NCI-H446 (cell line): ENCODE measurements at regions not wholly inside any gene's neighbourhood (a gene's known extent, or its start where the extent isn't known, plus 50 kb on each side); places are given as distances from the start of the nearest gene placed in this dataset.
"Not testable (repeated sequence)": the region's sequence is repeated elsewhere in the genome, so short reads cannot be mapped to it uniquely, and the experiment has no call there.

Source experiments
- DNase-seq, 2 experiments: peaks; one replicate each; lab custom pipeline; 2025; lab: John Stamatoyannopoulos, UW

DNA sequence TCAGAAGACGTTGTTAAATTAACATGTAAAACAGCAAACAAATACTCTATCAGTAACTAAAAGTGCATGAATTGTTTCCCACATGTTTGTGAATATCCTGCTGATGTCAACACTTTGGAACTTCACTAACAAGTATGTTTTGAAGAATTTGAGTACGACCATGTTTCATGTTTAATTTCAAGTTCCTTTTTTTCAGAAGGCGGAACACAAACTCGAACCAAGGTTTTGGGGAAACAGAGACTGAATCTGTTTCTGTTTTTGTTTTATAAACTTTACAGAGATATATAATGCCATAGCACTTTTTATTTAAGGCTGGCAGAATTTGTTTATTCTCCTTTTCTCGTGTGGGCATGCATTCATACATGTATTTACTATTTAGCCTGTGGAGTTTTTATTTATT lies 509.3 kb upstream of the CITED2 start:
- no peak for DNase-seq

DNA sequence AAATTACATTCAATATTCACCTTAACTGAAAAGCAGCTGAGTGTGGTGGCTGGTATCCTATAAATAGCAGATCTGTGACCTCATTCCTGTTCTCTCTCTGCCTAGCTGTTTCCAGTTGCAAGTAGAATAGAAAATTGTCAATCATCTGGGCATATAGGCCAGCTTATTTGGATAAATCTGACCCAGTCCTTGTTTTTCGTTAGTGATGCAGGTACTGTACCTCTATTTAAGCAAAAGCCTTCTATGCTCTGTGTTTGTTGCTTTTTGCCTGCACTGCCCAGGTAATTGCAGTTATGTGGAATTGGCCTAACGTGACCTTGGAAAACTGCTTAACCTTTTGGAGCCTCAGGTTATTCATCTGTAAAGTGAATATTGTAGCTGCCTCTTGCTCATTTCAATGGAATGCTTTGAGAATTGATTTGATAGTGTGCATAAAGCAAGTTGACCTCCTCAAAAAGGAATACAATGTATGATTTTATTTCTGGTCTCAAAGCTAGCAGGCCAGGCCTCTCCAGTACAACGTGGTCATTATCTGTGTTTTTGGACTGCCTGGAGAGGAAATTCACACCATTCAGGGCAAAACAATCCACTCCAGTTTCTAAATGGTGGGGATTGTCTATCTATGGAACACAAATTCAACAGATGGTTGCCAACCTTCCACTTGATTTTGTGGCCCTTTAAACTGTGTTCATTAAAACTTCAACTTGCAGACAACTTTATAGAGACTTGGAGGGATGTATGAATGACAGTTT lies 508.7 kb upstream of the CITED2 start:
- no peak for DNase-seq

DNA sequence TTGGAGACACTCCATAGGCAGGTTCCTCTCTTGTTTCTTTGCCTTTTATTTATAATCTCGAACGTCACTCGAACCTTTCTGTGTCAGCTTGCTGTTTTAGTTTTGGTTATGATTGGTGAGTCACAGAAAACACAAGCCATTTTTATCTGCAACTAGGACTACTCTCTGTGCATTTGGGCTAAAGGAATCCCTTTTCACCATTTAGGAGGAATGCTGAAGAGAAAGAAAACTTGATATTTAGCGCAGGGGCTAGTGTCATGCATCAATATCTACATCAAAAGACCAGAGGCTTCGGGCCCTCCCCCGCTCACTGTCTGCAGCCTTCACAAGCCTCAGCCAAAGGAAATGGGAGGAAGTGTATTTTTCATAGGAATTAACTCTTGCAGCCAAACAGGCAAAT lies 507.8 kb upstream of the CITED2 start:
- DNase-seq: no peak

DNA sequence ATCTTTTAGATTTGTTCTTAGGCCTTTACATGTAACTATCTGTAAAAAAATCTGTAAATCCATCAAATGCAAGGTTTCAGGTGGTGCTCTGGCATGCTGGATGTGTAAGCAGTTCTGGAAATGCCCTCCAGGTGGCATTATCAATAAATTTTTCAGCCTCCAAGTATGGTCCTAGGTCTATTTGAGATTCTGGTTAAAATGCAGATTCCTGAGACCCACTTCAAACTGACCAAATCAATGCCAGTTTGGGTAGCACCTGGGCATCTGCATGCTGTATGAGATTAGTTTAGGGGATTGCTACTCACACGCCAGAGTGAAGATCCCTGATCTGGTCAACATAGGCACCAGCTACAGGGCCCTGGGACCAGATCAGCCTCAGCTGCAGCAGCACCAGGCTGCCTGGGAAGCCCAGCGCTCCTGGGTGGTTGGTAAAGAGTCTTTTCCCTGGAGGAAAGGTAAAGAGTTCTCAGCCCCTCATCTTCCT lies 507.3 kb upstream of the CITED2 start:
- peak; percentile 2 to 39 for DNase-seq

DNA sequence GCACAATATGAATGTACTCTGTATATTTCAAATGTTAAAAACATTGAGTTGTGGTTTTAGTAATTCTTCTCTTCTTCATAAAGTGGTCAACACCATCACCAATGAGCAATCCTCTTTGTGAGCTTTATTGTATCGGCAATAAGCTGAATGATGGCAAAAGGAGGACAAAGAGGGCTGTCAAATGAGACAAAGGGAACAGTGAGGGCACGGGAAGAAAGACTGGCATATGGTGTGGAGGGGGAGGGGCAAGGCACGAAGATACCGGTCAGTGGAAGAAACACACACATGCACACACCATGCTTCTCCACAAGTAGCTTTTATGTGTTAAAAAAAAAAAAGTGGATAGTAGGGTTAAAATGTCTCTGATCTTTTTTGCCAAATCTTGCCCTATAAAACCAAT lies 506.8 kb upstream of the CITED2 start:
- no peak for DNase-seq

DNA sequence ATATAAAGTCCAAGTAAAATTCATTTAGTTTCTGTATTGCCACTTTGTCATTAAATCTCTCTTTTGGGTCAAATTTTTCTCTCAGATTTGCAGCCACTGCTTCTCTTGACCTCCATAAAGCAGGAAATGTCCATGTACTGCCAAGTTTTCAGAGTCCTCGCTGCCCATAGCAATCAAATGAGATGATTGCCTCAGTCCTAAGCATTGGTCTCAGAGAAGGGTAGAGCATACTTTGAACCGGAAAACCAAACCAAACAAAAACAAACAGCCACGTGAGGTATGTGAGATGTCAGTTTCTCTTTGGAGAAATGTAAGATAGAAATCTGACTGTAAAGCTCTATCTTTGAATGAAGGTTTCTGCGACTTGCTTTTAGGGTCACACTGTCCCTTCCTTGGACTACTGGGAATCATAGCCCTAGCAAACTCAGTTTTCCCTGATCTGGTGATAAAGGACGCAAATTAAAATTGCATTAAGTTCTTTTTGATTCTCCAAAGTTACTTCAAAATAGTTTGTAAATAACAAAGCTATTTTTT lies 505.4 kb upstream of the CITED2 start:
- no peak for DNase-seq

DNA sequence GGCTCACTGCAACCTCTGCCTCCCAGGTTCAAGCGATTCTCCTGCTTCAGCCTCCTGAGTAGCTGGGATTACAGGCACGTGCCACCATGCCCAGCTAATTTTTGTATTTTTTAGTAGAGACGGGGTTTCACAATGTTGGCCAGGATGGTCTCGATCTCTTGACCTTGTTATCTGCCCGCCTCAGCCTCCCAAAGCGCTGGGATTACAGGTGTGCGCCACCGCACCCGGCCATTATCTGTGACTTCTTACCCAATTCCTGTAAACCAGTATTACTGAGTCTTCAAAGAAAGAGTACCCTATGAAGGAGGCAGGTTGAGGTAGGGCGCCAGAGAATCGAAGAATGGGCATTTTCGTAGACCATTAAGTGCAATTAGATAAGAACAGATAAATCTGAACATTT lies 504.8 kb upstream of the CITED2 start:
- DNase-seq: not testable (repeated sequence)

DNA sequence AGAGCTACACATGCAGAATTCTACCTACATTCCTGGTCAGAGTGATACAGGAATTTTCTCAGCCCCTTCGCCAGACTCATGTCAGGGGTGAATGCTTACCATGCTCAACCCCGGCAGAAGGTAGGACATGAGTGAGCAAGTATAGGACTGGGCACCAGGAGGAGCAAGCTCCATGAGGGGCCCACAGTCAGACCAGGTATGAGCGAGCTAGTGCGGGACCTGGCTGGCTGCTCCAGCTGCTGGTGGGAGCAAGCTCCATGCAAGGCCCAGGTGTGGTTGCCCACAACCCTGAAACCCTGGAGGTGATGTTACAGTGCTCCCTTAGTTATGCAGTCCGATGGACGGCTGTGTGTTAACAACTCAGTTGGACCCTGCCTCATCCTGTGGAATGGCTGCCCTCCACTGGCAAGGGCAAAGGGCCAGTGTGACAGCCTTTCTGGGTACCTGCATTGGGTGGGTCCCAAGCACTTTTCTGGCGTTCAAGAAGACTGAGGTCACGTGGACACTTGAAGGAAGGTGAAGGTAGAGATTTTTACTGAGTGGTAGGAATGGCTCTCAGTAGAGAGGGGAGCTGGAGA lies 503.5 kb upstream of the CITED2 start:
- no peak for DNase-seq

DNA sequence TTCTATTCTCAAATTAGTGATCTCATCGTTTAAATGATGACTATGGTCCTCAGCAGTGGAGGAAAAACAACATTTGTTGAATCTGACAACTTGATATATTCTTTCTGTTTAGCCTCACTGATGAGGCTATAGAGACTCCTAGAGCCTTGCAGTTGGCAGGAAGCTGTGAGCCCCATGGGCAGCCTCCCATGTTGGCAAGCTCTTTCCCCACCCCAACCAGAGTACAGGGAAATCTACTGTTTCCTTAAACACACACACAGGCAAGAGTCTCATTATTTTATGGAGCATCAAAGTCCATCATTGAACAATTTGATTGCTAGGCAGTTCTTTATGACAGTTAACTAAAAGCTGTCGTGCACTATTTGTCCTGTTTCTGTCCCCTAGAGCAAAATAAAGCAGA lies 498.2 kb upstream of the CITED2 start:
- DNase-seq: peak in 1 of 2 experiments; percentile 13

DNA sequence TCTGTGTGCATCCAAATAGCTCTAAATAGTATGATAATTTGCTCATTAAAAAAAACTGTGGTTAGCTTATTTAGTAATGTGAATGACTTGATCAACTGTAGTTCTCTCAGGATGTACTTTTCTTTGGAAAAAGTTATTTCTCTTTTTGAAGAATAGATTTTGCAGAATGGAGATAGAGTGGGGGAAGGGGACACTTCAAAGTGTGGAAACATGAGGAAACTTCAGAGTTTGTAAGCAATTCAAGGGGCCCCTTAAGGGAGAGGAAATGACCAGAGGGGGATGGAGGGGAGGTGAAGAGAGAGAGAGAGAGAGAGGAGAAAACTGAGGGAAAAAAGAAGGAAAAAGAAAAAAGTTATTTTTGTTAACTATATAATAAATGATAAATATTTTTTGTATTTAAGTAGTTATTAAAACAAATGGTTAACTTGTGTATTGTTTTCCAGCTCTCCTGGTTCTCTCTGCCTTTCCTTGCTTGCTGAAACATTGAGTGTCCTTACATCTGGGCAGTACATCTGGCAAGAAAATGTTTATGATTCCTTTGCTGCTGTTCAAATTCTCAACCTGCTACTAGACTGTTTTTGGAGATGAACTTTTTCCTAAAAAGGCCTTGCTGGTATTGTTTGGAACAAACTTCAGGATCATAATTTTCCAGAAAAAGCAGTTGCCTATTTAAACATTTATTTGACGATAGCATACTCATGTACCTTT lies 497.5 kb upstream of the CITED2 start:
- no peak for DNase-seq

DNA sequence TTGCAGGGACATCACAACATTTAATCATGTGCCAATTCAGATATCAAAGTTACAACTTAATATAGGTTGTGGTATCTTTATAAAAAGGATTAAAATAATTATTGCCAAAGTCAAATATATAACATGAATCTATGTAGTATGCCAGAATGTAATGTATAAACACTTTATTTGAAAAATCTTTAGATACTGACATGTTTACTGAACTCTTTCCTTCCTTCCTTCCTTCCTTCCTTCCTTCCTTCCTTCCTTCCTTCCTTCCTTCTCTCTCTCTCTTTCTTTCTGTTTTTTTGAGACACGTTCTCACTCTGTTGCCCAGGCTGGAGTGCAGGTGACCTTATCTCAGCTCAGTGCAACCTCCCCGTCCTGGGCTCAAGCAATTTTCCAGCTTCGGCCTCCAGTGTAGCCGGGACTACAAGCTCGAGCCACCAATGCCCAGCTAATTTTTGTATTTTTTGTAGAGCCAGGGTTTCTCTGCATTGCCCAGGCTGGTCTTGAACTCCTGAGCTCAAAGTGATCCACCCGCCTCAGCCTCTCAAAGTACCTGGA lies 496.8 kb upstream of the CITED2 start:
- no peak for DNase-seq

DNA sequence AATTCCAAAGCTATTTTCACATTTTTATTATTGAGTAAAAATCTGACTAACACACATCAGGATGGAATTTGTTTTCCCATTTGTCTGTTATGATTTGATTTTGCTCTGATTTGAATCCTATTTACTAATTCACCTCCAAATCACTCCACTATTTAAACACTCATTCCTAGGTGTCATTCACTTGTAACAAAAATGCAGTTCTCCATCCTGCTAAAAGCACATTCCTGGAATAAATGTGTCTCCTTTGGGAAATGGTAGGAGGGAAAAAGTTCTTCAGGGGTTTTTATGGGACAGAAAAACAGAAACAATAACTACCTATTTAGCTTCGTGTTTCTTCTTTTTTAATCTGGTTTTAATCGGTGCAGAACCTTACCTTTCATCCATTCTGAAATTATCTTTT lies 494.1 kb upstream of the CITED2 start:
- no peak for DNase-seq

DNA sequence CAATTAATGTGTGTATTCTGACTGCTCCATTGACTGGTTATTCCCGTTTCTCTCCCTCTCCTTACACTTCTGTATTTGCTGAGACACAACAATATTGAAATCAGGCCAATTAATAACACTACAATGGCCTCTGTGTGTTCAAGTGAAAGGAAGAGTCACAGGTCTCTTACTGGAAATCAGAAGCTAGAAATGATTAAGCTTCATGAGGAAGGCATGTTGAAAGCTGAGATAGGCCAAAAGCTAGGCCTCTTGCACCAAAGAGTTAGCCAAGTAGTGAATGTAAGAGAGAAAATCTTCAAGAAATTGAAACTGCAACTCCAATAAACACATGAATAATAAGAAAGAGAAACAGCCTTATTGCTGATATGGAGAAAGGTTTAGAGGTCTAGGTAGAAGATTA lies 489.5 kb upstream of the CITED2 start:
- DNase-seq: no peak

DNA sequence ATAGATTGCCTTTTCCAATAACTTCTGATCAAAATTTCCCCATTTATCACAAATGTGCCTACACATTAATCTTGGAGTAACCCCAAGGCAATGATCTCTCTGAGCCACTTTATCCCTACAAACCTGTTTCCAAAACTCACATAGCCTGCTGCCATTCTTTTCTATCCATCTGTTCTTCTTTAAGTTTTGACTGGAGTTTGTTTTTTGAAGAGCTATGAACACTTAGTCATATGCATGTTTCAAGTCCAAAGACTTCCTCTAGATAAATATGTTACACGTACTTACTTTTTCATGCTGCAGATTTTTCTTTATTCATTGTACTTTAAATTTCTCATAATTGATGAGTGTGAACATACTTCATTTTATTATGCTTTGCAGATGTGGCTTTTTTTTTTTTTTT lies 488.9 kb upstream of the CITED2 start:
- peak in 1 of 2 experiments; percentile 2 for DNase-seq

DNA sequence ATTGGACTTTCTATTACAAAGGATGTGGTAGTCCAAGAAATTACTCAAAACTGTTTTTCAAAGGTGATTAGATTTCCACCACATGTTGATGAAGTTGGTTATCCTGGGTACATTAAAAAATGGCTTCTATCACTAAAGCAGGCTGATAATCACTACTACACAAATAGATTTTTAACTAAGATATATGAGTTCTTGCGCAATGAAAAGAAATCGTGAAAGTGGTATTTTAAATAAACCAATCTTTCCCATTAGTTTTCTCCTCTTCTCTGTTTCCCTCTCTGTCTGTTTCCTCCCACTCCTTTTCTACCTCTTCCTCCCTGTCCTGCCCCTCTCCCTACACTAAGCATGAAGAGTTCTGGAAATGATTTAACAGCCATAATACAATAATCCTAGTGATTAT lies 487.9 kb upstream of the CITED2 start:
- no peak for DNase-seq

DNA sequence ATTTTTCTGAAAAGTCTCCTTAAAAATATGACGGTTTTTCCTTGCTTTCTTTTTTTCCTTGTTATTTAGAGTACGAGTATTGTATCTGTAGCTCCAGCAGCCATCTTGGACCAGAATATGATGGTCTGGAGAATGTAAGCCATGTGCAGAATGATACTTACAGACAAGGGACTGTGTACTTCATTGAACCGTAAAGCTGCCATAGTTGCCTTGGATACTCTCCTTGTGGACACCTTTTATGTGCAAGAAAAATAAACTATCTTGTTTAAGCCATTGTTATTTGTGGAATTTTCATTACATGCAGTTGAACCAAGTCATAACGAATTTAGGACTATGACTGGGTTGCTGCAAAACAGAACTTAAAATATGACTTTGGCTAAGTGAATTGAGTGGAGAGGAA lies 485.8 kb upstream of the CITED2 start:
- no peak for DNase-seq

DNA sequence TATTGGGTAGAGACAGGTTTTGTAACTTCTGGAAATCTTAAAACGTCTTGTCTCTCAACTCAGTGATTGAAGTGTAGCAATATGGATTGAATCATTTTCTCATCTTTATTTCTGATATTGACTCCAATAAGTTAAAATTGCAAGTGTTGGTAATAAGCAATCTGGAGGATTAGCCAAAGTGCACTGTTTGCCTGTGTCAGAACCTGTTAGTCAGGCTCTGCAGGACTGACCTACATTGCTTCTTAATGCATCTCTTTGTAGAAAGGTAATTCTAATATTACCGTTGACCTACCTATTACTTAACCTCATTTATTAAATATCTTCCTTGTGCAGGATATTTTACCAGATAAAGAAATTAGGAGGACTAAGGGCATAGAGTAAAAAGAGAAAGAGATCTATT lies 484.0 kb upstream of the CITED2 start:
- DNase-seq: no peak

DNA sequence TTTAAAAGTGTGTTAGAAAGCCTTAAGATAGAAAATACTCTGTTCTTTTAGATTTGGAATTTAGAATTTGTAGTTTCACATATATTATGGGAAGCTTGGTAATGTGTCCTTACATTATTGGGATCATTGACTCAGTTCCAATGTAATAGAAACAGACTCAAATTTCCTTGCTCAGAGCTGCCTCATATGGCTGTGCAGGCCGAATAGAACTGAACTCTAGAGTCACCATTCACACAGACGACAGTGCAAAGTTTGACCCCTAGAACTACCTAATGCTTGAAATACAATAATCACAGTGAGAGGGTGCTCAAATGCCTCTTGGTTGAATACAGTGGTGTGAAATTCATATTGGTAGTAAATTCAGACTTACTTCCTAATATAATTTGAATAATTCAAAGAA lies 482.7 kb upstream of the CITED2 start:
- no peak for DNase-seq

DNA sequence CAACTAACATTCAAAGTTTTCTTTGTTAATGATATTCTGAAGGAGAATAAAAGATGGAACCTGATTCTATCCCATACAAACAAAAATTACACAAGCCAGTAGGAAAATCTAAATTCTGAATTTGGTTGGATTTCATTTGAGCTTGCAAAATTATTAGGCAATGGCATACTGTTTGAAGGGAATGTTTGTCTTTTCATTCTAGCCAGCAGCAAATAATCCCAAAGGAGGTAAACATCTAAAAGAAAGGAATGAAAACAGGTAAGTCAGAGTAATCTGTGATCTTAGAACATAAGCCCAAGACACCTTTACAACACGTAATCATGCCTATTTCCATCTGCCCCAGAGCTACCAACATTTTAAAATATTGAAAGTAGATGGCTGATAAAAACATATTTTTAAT lies 482.1 kb upstream of the CITED2 start:
- DNase-seq: no peak

DNA sequence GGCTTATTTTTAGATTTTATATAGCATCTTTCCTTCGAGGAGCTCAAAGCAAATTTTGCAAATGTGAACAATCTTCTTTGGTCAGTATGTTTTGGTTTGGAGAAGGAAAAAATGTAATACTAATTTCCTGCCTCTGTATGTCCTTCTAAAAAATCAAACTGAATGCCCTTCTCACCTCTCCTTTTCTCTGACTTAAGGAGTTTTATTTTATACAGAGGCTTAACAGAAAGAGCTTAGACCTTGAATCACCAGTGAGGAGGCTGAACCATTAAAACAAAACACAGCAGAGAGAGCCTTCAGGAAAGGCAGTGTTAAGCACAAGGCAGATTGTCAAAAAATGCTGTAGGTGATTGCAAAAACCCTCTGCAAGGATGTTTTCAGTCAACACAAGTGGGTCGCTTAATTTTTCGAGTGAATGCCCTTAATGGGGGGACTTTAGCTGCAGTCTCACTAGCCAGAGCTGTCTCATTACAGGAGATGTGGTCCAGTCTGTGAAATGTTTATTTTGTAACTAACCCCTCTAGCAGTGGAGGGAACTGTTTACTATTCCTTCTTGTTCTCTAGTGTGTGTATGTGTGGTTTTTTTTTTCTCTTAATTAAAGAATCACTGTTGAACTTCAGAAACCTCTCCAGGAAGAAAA lies 481.3 kb upstream of the CITED2 start:
- DNase-seq: no peak

DNA sequence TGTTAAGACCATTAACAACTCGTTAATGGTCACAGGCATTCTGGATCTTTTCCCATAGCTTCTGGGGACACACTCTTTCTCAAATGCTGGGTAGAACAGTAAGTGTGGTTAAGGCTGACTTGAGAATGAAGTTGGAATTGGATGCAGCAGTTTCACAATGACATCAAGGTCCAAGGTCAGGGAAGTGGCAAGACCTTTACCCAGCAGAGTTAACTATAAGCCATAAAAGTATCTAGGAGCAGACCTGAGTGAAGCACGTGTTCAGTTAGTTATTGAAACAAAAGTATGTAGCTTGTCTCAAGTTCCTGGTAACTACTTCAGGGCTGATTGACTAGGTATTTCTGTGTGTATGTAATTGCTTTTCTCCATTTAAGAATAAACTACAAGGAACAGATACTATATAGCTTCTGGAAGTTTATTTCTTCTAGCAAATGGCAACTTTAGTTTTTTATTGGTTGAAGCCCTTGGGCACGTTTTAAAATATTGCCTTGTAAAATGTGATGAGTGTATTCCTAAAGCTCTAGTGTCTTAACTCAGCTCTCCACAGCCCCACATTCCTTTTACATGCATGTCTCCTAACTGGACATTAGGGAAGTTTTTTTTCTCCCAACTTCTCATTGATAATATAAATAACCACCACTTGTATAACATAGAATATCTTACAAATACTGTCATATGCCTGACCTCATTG lies 479.0 kb upstream of the CITED2 start:
- DNase-seq: no peak
